Ovary (tissue), 3 donors: ENCODE measurements at regions not wholly inside any gene's neighbourhood (a gene's known extent, or its start where the extent isn't known, plus 50 kb on each side); places are given as distances from the start of the nearest gene placed in this dataset.

ENCODE experiments used
- CTCF ChIP-seq, 3 donors: fragments of 450-650 bp in 2 of 3; fragments of 200-600 bp in 1 of 3; IDR thresholded peaks; one replicate each; pipeline versions ENCODE4 v1.5.1 to v1.8.0; 2016 to 2022; ENCODE audit warnings: antibody characterized with exemption in 3 of 3, mild to moderate bottlenecking in 1 of 3
- POLR2A ChIP-seq: fragments of 450-650 bp; IDR thresholded peaks from one replicate; pipeline ENCODE4 v1.6.1; 2017; ENCODE audit warnings: antibody characterized with exemption, mild to moderate bottlenecking, moderate library complexity
- donor health status: DM: no; HTN: no; CAD: no.

GRCh38 chr6:4434655-4435054, 299.3 kb upstream of the ECI2 start:
- TF ChIP-seq CTCF (IDR thresholded peaks at IDR 0.05) (no peak), POLR2A (no peak)
